CMK (cell line): ENCODE measurements at regions not wholly inside any gene's neighbourhood (a gene's known extent, or its start where the extent isn't known, plus 50 kb on each side); places are given as distances from the start of the nearest gene placed in this dataset.
"Not testable (repeated sequence)": the region's sequence is repeated elsewhere in the genome, so short reads cannot be mapped to it uniquely, and the experiment has no call there.

Experiments used
- DNase-seq: peaks from one replicate; pipeline ENCODE4 v3.0.0-alpha.2; 2010; ENCODE audit warnings: low read depth

- no peak for DNase-seq
Observed at GRCh38 chr7:20839196-20839735, 52.6 kb upstream of the SP8 start.

- DNase-seq: no peak
Observed at GRCh38 chr7:20839987-20840386, 53.3 kb upstream of the SP8 start.

- DNase-seq: no peak
Observed at GRCh38 chr7:20846791-20847190, 60.1 kb upstream of the SP8 start.

GRCh38 chr7:20858951-20859350 lies 72.3 kb upstream of the SP8 start:
- no peak for DNase-seq

- DNase-seq: no peak
Observed at GRCh38 chr7:20861468-20861867, 74.8 kb upstream of the SP8 start.

GRCh38 chr7:20862554-20862953 lies 75.9 kb upstream of the SP8 start:
- DNase-seq: no peak

- no peak for DNase-seq
Observed at GRCh38 chr7:20864221-20864620, 77.5 kb upstream of the SP8 start.

GRCh38 chr7:20865684-20866083 lies 79.0 kb upstream of the SP8 start:
- no peak for DNase-seq

- no peak for DNase-seq
Observed at GRCh38 chr7:20870977-20871376, 84.3 kb upstream of the SP8 start.

GRCh38 chr7:20892776-20893175 lies 106.1 kb upstream of the SP8 start:
- DNase-seq: no peak

- DNase-seq: no peak
Observed at GRCh38 chr7:20894806-20895205, 108.1 kb upstream of the SP8 start.

GRCh38 chr7:20895563-20895962 lies 108.9 kb upstream of the SP8 start:
- DNase-seq: no peak

GRCh38 chr7:20896996-20897395 lies 110.3 kb upstream of the SP8 start:
- DNase-seq: no peak

- DNase-seq: no peak
Observed at GRCh38 chr7:20906801-20907453, 120.2 kb upstream of the SP8 start.

- no peak for DNase-seq
Observed at GRCh38 chr7:20911081-20911480, 124.4 kb upstream of the SP8 start.

GRCh38 chr7:20913853-20914252 lies 127.2 kb upstream of the SP8 start:
- DNase-seq: no peak

- no peak for DNase-seq
Observed at GRCh38 chr7:20916311-20916710, 129.6 kb upstream of the SP8 start.

- DNase-seq: no peak
Observed at GRCh38 chr7:20917603-20918002, 130.9 kb upstream of the SP8 start.

GRCh38 chr7:20918156-20918555 lies 131.5 kb upstream of the SP8 start:
- DNase-seq: no peak

GRCh38 chr7:20927178-20927577 lies 140.5 kb upstream of the SP8 start:
- DNase-seq: not testable (repeated sequence)

- DNase-seq: no peak
Observed at GRCh38 chr7:20927976-20928375, 141.3 kb upstream of the SP8 start.

GRCh38 chr7:20929199-20929598 lies 142.5 kb upstream of the SP8 start:
- no peak for DNase-seq

GRCh38 chr7:20931739-20932138 lies 145.1 kb upstream of the SP8 start:
- DNase-seq: no peak

GRCh38 chr7:20932785-20933527 lies 146.3 kb upstream of the SP8 start:
- no peak for DNase-seq
